HG03558 (cell line): ENCODE measurements at regions not wholly inside any gene's neighbourhood (a gene's known extent, or its start where the extent isn't known, plus 50 kb on each side); places are given as distances from the start of the nearest gene placed in this dataset.
"Not testable (repeated sequence)": the region's sequence is repeated elsewhere in the genome, so short reads cannot be mapped to it uniquely, and the experiment has no call there.

Experiments
- ATAC-seq: cut with Tn5 transposase; IDR thresholded peaks from one replicate; pipeline ENCODE4 v1.9.1; 2021; ENCODE audit warnings: moderate number of reproducible peaks; ENCODE audit not compliant: unreplicated experiment; ENCODE audit errors: extremely low read depth

- no peak for ATAC-seq
Observed at GRCh38 chr9:113738893-113739604, 137.1 kb upstream of the ZNF618 start.

GRCh38 chr9:113739605-113740507 is 136.3 kb upstream of the ZNF618 start:
- ATAC-seq, result not testable (repeated sequence)

DNA sequence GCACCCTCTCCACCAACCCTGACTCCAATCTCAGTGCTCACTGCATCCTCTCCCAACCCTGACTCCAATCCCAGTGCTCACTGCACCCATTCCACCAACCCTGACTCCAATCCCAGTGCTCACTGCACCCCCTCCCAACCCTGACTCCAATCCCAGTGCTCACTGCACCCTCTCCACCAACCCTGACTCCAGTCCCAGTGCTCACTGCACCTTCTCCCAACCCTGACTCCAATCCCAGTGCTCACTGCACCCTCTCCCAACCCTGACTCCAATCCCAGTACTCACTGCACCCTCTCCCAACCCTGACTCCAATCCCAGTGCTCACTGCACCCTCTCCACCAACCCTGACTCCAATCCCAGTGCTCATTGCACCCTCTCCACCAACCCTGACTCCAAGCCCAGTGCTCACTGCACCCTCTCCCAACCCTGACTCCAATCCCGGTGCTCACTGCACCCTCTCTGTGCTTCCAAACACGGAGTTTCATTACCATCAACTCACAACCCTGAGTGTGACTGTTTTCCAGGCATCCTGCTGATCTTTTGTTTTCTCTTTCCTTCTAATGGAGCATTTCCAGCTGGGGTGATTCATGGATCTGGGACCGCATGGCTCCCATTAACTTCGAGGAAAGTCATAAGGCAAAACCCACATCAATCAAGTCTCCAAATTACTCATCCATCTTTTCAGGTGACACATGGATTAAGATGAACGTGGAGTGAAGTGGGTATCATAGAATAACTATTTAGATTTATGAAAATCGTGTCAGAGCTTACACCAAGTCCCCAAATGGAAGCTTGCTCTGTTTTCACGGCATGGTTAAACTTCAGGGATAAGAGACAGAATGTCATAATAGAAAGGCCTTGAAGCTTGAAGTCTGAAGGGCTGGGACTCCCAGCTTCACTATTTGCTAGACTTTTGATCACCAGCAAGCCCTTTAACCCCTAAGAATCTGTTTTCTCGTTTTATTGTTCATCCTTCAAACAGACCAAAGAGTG is 135.3 kb upstream of the ZNF618 start:
- ATAC-seq, result not testable (repeated sequence)

DNA sequence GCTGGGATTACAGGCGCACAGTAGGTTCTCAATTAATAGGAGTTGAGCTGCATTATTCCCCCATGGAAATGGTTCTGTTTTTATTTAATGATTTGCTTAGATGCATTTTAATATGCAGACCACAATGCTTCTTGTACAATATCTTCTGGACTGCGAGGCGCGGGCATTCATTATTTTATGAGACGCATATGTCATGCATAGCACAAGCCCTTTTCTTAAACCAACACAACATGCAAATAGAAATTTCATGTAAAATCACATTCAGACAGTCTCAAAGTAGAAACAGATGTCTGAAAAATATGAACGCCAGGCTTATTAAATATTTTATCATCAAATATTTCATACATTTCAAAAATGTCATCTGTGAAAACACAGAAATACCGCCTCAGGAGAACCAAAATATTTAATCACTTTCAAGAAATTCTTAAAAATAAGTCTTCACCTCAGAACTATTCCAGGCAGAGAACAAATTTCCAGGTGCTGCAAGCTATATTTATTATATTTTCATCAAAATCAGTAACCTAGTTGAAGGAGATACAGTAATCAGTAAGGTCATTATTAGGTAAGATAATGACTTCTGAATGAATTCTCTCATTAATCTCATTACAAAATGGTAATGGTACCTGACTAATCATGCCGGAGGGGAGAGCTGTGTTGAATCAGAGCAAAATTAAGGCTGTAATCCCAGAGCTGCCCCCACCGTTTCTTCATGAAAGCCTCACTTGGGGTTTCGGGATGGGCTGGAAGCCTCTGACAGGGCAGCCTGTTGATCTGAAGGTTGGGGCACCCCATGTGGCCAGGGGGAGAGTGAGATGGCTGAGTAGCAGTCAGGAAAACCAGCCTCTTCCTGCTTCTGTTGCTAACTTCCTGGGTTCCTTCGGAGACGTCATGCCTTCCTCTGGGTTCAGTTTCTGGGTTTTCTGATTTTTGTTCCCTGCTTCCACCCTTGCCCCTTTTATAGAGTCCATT is 133.9 kb upstream of the ZNF618 start:
- no peak for ATAC-seq

GRCh38 chr9:113742878-113743277 is 133.2 kb upstream of the ZNF618 start:
- ATAC-seq, result no peak

GRCh38 chr9:113746486-113746885 is 129.6 kb upstream of the ZNF618 start:
- no peak for ATAC-seq

DNA sequence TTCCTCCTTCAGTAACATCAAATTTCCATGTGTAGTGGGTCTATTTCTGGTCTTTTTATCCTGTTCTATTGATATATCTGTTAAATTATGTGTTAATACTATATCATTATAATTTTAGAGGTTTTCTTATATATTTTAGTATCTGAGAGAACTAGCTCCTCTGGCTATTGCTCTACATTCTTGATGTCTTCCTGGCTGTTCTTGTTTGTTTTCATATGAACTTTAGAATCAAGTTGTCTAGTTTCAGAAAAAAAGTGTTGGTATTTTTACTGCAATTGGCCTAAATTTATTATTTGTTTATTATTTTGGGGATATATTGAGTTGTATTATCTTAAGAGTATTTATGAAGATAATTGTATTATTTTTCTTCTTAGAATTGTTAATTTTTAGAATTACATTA is 128.0 kb upstream of the ZNF618 start:
- no peak for ATAC-seq

- no peak for ATAC-seq
Observed at GRCh38 chr9:113753398-113754119, 122.5 kb upstream of the ZNF618 start.

DNA sequence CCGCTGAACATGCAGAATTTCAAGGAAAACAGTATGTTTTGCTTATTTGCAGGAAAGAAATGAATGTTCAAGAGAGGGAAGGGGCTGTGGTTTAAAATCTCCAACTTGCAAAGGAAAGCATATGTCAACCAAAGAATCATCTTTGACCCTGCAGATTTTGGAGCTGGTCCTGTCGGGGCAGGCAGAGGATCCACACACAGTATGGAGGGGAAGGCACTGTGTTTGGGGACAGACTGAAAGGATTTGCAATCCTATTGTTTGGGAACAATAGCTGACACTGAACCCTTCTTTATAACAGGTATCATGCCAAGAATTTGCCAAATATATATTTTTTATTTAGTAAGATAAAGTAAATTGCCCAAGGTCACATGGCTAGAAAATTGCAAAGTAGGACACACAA is 121.4 kb upstream of the ZNF618 start:
- ATAC-seq, result no peak

DNA sequence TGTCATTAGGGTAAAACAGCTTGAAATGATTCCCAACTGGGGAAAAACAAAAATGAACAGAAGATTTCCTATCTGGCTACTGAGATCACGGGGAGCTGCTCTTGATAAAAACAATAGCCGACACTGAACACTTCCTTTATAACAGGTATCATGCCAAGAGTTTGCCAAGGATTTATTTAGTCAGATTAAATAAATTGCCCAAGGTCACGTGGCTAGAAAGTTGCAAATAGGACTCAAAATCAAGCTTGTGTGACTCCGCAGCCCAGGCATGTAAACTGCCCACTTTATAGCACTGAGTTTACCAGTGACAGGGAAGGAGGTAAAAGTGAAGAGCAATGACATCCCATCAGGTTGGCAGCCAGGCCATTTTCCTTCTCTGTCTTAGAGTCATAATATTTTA is 120.7 kb upstream of the ZNF618 start:
- ATAC-seq, result no peak

GRCh38 chr9:113756476-113757192 is 119.5 kb upstream of the ZNF618 start:
- ATAC-seq, result no peak

GRCh38 chr9:113763429-113763828 is 112.7 kb upstream of the ZNF618 start:
- ATAC-seq, result no peak

DNA sequence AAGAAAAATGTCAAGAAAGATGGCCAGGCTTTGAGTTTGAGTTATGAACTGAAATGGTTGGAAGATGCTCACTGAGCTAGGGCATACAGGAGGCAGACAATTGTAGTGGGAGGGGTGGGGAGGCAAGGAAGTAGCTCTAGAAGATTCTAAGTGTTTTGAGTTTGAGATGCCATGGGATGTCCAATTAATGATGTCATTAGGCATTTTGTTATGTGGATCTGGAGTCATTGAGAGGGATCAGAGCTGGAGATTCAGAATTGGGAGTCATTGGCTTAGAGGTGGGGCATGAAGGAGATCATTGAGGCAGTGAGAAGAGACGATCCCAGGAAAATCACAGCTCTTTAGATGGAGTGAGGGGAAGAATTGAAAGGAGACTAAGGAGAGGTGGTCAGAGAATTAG is 111.5 kb upstream of the ZNF618 start:
- no peak for ATAC-seq

GRCh38 chr9:113769412-113769811 is 106.7 kb upstream of the ZNF618 start:
- ATAC-seq, result no peak

GRCh38 chr9:113770396-113770795 is 105.7 kb upstream of the ZNF618 start:
- ATAC-seq, result no peak

DNA sequence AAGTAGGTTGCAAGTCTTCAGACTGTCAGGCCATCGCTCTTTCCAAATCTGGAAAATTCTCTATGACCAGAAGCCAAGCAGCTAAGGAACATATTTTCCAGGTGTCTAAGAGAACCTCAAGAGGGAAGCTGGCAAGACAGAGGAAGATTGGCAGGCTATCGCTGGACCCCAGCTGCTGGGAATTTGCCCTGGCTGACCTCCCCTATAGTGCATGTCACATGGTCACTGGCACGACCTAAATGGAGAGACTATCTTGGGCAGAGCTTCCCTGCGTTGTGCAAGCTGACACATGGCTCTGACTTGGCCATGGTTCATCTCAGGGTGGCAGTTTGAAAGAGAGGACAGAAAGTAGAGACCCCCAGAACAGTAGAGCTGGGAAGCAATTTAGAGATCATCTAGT is 104.9 kb upstream of the ZNF618 start:
- ATAC-seq, result no peak

DNA sequence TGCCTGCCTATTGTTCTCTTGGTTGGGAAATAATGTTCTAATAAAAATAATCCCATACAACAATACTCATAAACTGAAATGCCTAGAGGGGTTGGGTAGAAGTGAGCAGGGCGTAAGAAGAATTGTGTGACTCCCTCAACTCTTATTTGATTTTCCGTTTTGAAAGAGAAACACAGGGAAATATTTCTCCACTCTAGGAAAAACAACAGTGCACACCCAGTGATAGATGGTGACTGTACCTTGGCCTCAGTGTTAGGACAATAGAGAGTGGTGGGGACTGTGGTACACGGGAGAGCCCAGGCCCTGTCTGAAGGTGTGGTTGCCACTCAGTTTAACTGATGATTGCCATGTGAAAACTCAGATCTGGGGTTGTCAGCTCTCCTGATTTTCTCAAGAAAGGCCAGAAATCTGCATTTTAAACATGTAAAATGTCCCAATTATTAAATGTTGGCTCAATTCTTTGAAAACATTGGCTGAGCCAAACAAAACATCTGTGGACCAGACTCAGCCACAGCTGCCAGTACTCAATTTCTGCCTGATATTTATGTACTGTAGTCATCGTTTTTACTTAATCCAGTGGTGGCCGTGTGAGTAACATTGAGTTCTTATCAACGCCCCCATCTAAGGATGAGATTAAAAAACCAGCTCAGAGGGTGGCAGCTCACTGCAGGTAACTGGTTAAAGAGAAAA is 103.8 kb upstream of the ZNF618 start:
- ATAC-seq, result no peak
